GM21529 (cell line): ENCODE measurements at regions not wholly inside any gene's neighbourhood (a gene's known extent, or its start where the extent isn't known, plus 50 kb on each side); places are given as distances from the start of the nearest gene placed in this dataset.
"Not testable (repeated sequence)": the region's sequence is repeated elsewhere in the genome, so short reads cannot be mapped to it uniquely, and the experiment has no call there.

Experiments
- ATAC-seq: cut with Tn5 transposase; IDR thresholded peaks from one replicate; pipeline ENCODE4 v1.9.1; 2021; ENCODE audit not compliant: unreplicated experiment

GRCh38 chr5:152607401-152608160 lies 202.5 kb upstream of the NMUR2 start:
- ATAC-seq = no peak

GRCh38 chr5:152608458-152608857 lies 203.4 kb upstream of the NMUR2 start:
- no peak for ATAC-seq

- no peak for ATAC-seq
These were observed 214.7 kb upstream of the NMUR2 start for GRCh38 chr5:152619756-152620155.

- ATAC-seq = no peak
These were observed 217.5 kb upstream of the NMUR2 start for GRCh38 chr5:152622628-152623027.

DNA sequence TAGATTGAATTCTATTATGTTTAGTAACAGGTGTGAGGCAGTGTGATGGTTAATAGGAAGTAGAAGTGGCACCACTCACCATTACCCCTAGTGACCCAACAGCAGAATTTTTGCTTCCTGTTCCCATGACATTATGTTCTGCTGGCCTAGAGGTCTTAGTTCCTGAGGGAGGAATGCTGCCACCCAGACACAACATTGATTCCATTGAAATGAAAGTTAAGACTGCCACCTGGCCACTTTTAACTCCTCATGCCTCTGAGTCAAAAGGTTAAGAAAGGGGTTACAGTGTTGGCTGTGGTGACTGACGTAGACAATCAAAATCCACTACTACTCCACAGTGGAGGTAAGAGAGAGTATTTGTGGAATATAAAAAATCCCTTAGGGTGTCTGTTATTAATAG lies 218.9 kb upstream of the NMUR2 start:
- no peak for ATAC-seq

DNA sequence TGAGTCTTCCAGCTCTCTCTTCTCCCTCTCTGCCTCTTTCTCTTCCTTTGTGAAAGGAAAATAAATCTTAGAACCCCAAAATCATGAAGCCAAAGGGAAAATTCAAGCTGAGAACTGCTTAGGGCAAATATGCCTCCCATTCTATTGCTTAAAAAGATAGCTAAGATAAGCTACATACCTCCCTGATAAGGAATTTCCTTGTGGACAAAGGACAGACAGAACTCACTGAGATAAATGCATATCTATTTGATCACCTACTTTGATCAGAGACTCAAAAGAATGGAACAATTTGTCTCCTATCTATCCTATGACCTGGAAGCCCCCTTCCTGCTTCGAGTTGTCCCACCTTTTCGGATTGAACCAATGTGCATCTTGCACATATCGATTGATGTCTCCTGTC lies 220.6 kb upstream of the NMUR2 start:
- ATAC-seq = no peak

GRCh38 chr5:152631221-152631620 lies 226.1 kb upstream of the NMUR2 start:
- ATAC-seq = no peak

DNA sequence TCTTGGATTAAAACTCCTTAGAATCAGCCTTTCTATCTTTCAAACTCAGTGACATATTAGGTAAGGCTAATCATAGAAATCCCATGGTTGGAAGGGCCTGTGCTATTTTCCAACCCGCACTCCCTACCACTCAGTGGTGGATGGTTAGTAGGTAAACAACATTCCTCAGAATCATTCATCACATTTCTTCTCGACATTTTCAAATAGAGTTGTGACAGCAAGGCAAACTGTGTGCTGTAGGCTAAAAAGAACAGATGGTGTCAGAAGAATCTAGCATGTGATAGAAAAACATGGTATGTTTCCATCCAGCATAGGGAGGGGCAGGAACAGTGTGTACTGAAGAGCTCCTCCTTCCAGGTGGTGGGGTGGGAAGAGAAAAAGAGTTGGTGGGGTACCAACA lies 227.3 kb upstream of the NMUR2 start:
- ATAC-seq = no peak

DNA sequence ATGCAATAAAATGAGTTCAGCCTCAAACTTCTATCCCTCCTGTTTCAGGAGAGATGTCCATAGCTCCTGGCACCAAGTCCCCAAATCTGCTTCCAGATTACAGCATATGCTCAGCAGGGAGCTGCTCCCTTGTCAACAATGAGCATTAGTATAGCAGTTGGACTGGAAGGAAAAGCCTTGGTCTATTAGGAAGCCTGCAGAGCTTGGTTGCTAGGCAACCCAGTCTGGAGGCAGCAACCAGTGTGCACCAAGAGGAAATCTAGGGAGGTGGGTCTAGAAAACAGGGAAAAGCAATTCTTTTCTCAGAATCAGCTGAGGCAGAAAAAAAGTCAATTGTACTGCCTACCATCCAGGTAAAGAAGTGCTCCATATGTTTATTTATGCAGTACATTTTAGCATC lies 229.5 kb upstream of the NMUR2 start:
- ATAC-seq = no peak

DNA sequence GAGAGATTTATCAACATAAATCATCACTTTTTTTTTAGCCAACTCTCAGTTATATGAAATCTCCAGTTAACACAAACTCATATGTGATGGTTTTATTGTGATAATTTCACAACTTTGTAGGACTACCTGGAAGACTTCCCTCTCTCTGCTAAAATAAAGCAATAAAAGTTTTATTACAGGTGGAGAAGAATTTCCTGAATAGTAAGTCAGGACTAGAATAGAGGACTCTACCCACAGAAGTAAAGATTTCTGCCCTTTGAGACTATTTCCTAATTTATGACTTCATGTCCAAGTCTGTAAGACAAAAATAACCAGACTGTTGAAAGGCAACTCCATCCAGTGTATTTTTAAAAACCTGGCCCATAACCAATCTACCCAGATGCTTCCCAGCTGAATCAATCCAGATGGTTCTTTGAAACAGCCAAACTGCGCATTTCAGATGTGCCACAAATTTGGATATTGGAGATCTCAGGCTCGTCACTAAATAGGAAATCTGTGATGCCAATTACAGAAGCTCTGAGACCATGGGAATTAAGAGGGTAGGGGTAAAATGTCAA lies 234.0 kb upstream of the NMUR2 start:
- ATAC-seq = no peak

- ATAC-seq = no peak
These were observed 237.1 kb upstream of the NMUR2 start for GRCh38 chr5:152641970-152642805.

DNA sequence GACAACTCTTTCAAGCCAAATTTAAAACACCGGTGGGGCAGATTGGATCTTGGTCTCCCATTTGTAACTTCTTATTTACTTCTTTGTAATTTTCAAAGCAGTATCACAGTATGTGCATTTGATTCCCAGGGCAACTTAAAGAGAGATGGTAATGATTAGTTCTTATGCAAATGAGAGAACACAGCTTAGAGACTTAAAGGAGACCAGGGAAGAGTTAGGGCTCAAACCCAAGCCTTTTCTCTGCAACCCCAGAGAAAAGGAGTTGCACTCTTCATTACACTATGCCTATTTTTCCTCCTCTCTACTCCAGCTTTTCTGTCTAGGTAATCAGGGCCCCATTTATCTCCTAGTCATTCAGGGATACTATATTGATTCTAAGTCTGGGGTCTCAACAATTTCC lies 237.8 kb upstream of the NMUR2 start:
- ATAC-seq = no peak

GRCh38 chr5:152644029-152644728 lies 239.1 kb upstream of the NMUR2 start:
- ATAC-seq = no peak

- no peak for ATAC-seq
These were observed 244.5 kb upstream of the NMUR2 start for GRCh38 chr5:152649609-152650008.

DNA sequence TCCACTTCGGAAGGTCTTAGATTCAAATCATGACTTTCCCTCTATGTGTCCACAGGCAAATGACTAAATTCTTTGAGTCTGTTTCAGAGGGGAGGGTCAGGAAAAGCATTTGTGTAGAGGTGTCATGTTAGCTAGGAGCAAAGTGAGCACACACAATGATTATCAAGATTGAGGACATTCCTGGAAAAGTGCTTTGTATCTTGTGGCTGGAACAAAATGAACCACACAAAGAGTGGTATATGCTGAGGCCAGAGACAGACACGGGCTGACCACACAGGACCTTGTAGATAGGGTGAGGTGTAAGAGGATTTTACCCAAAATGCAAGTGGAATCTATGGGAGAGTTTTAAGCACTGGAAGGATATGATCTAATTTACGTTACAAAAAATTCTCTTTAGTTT lies 245.3 kb upstream of the NMUR2 start:
- no peak for ATAC-seq

DNA sequence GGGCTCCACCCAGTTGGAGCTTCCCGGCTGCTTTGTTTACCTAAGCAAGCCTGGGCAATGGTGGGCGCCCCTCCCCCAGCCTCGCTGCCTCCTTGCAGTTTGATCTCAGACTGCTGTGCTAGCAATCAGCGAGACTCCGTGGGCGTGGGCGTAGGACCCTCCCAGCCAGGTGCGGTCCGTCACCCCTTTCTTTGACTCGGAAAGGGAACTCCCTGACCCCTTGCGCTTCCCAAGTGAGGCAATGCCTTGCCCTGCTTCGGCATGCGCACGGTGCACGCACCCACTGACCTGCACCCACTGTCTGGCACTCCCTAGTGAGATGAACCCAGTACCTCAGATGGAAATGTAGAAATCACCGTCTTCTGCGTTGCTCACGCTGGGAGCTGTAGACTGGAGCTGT lies 254.4 kb upstream of the NMUR2 start:
- ATAC-seq = not testable (repeated sequence)

DNA sequence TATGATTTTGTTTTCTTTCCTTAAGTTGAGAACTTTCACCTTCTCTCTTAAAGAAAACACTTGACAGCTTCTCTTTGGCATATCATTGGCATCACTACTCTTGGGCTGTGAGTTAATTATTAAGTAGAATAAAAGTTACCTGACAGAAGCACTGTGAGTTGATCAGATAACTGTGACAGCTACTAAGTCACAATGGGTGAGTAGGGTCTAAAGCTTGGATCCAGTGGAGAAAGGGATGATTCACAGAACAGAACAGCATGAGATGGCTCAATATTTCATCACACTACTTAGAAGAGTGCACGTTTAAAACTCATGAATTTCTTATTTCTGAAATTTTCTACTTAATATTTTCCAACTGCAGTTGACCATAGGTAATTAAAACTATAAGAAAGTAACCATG lies 268.5 kb upstream of the NMUR2 start:
- ATAC-seq = no peak

DNA sequence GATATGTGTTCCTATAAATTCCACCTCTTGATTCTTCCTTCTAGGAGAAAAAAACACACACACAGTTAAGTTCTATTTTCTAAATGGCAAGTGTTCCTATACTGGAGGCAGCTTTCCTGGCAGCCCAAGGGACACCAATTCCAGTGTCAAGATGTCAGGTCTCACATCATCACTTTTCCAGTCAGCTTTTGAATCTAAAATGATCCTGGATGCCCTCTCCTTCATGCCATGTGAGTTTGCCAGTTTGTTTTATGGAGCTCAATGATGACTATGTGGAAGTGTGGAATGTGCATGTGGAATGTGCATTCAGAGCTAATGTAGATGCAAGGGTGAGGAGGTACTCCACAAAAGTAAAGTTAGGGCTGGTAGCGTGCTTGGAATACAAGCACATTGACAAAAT lies 269.3 kb upstream of the NMUR2 start:
- no peak for ATAC-seq

DNA sequence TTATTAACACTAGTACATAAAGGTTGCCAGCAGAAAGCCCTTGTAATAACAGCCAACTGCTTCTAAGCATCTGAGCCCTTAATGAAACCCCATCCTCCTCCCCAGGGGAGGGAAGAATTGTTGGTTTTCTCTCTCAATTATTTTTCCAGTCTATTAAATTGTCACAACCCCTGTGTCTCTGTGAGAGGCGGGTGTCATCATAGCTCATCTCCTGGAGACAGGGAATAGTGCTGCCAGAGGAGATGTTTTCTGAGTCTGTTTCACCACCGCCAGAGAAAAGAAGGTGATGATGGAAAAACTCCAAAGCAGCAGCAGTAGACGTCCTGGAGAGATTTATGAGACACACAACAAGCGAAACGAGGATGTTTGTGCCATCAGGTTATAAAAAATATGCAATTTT lies 271.1 kb upstream of the NMUR2 start:
- ATAC-seq = no peak

DNA sequence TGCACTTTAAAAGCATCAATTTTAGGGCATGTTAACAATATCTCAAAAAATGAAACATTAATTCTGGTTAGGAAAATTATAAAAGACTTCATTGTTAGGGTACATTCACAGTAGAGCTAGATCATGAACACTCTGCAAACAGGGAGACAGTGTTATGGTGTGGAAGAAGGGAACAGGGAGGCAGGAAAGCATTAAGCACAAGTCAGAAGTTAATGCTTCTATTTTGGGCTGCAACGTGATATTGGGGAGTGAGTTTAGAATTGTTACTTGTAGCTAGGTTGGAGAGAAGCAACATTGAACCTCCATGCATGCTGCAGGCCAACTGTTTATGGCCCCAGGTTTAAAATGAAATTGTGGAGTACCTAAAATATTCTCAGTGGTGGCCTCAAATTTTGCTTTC lies 278.1 kb upstream of the NMUR2 start:
- no peak for ATAC-seq

DNA sequence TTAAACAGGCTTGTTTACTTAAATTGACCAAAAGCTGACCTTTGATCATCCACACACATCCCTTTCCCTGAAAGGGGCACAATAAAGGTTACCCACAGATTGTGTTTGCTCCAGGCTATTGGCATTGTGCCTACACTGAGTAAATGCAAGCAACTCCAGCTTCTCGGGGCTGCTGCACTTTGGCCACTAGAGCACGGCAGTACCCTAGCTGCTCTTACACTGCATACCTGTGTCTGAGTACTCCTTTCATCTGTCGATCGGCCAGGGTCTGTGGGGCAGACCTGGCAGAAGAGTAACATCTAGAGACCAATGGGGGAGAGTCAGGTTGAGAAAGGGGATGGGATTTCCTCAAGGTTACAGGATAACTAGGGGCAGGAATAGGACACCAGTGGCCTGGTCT lies 281.9 kb upstream of the NMUR2 start:
- no peak for ATAC-seq
